ENCODE measurements at regions not wholly inside any gene's neighbourhood (a gene's known extent, or its start where the extent isn't known, plus 50 kb on each side); places are given as distances from the start of the nearest gene placed in this dataset.

- Histone ChIP-seq H3F3A (replicated peaks; ENCODE audit: low read depth) (no peaks in the 10 kb centered on the region), H3K79me2 (replicated peaks; ENCODE audit: insufficient read depth) (no peaks in the 10 kb centered on the region), H3K27ac (ENCODE audit: low read depth) (no peak overlapping the region), H3K27me3 (ENCODE audit: insufficient read depth) (no peaks in the 10 kb centered on the region), H3K4me3 (no peak overlapping the region), H4K20me1 (replicated peaks; ENCODE audit: insufficient read depth) (no peaks in the 10 kb centered on the region), H3K9me2 (ENCODE audit: insufficient read depth) (no peaks in the 10 kb centered on the region; the same call in 1 of the 2 replicates), H3K36me3 (ENCODE audit: insufficient read depth) (no peaks in the 10 kb centered on the region), H2AFZ (no peak overlapping the region), H3K4me2 (no peak overlapping the region), H3K4me1 (ENCODE audit: insufficient read depth) (peaks cover 7% of the 10 kb centered on the region)
- Mint-ChIP-seq H3K36me3 (ENCODE audit: low read depth) (no peaks in the 10 kb centered on the region), H3K27me3 (ENCODE audit: insufficient read depth, low read depth, poor library complexity) (peaks cover 2% of the 10 kb centered on the region), H3K27ac (no peak overlapping the region), H3K4me3 (no peak overlapping the region), H3K4me1 (peaks cover 14% of the 10 kb centered on the region), H3K9me3 (no peaks in the 10 kb centered on the region; the same call in 2 of the 3 replicates)
- DNase-seq (ENCODE audit: low spot score): no peak
- ATAC-seq: no peak
- TF ChIP-seq EZH2 (IDR thresholded peaks at IDR 0.05; ENCODE audit: low read depth, unreplicated experiment): no peak
- TF ChIP-seq ZNF462 (CRISPR knock-in tag; IDR thresholded peaks at IDR 0.05): no peak
- TF ChIP-seq REST (IDR thresholded peaks at IDR 0.05; ENCODE audit: unreplicated experiment): no peak
- TF ChIP-seq EZH2phosphoT487 (IDR thresholded peaks at IDR 0.05; ENCODE audit: unreplicated experiment): no peak
- no peak for TF ChIP-seq STAT1 (IDR thresholded peaks at IDR 0.05; ENCODE audit: unreplicated experiment)
- TF ChIP-seq ZNF331 (CRISPR knock-in tag; IDR thresholded peaks at IDR 0.05; ENCODE audit: low read depth): no peak
- no peak for TF ChIP-seq POLR2AphosphoS5 (IDR thresholded peaks at IDR 0.05; ENCODE audit: low read depth)
- no peak for TF ChIP-seq CREB1 (CRISPR knock-in tag; IDR thresholded peaks at IDR 0.05; ENCODE audit: low read depth)
- TF ChIP-seq ZNF114 (CRISPR knock-in tag; IDR thresholded peaks at IDR 0.05): no peak
- no peak for TF ChIP-seq NANOG (IDR thresholded peaks at IDR 0.05; ENCODE audit: borderline replicate concordance)
- TF ChIP-seq CTCF (conservative IDR thresholded peaks at IDR 0.05; ENCODE audit: low read depth in 2 of 2): no peak
- no peak for TF ChIP-seq JUNB (IDR thresholded peaks at IDR 0.05; ENCODE audit: unreplicated experiment)
- no peak for TF ChIP-seq ETS1 (IDR thresholded peaks at IDR 0.05)
These were observed 59.0 kb upstream of the SMAD3 start for GRCh38 chr15:67006083-67007065.

Data from GM23338 (cell line).